Mesothelial cell of epicardium (in vitro differentiated cells): ENCODE measurements at regions not wholly inside any gene's neighbourhood (a gene's known extent, or its start where the extent isn't known, plus 50 kb on each side); places are given as distances from the start of the nearest gene placed in this dataset.

ENCODE experiments used
- DNase-seq, 2 experiments: peaks; one replicate each; pipeline ENCODE4 v3.0.0; 2021; ENCODE audit warnings: low spot score in 2 of 2; ENCODE audit not compliant: unreplicated experiment in 2 of 2
- H3K27ac Mint-ChIP-seq: 2 replicates; pipeline ENCODE4 v1.8.0; 2021; ENCODE audit warnings: mixed read lengths
- H3K27me3 Mint-ChIP-seq: 2 replicates; pipeline ENCODE4 v1.8.0; 2021; ENCODE audit warnings: low read depth, mixed read lengths
- H3K36me3 Mint-ChIP-seq: 2 replicates; pipeline ENCODE4 v1.8.0; 2021; ENCODE audit warnings: mixed read lengths
- H3K4me1 Mint-ChIP-seq: 2 replicates; pipeline ENCODE4 v1.8.0; 2021; ENCODE audit warnings: mixed read lengths
- H3K4me3 Mint-ChIP-seq: 2 replicates; pipeline ENCODE4 v1.8.0; 2021; ENCODE audit warnings: mild to moderate bottlenecking, moderate library complexity, mixed read lengths
- H3K9me3 Mint-ChIP-seq: 2 replicates; pipeline ENCODE4 v1.8.0; 2021; ENCODE audit warnings: mixed read lengths
- CTCF ChIP-seq: fragments of 200-600 bp; sonication (generic); IDR thresholded peaks from one replicate; pipeline ENCODE4 v1.5.0; 2021; ENCODE audit warnings: antibody characterized with exemption; ENCODE audit not compliant: unreplicated experiment

- no peak for DNase-seq
- Mint-ChIP-seq H3K27me3 (no peaks in the 10 kb centered on the region), H3K36me3 (no peaks in the 10 kb centered on the region), H3K27ac (no peak overlapping the region), H3K4me1 (peaks cover 16% of the 10 kb centered on the region), H3K4me3 (no peak overlapping the region), H3K9me3 (no peaks in the 10 kb centered on the region)
- no peak for TF ChIP-seq CTCF
Observed at GRCh38 chr18:48459465-48459864, 50.3 kb upstream of the ZBTB7C start.

GRCh38 chr18:48459016-48459415, 49.8 kb upstream of the ZBTB7C start:
- TF ChIP-seq CTCF, result no peak
- H3K9me3 Mint-ChIP-seq, result no peaks in the 10 kb centered on the region
- no peaks in the 10 kb centered on the region for H3K36me3 Mint-ChIP-seq
- H3K27ac Mint-ChIP-seq, result no peak overlapping the region
- DNase-seq, result no peak
- no peaks in the 10 kb centered on the region for H3K27me3 Mint-ChIP-seq
- H3K4me3 Mint-ChIP-seq, result no peak overlapping the region
- peaks cover 17% of the 10 kb centered on the region for H3K4me1 Mint-ChIP-seq
